Karpas-422 (cell line): ENCODE measurements at regions not wholly inside any gene's neighbourhood (a gene's known extent, or its start where the extent isn't known, plus 50 kb on each side); places are given as distances from the start of the nearest gene placed in this dataset.

Experiments
- DNase-seq: peaks from one replicate; pipeline ENCODE4 v3.0.0-alpha.2; 2015
- H2AFZ ChIP-seq: fragments of 200-600 bp; sonication (generic); 2 replicates; pipeline ENCODE4 v1.6.1; 2014; ENCODE audit warnings: antibody characterized with exemption, low read length, mixed read lengths
- H3K27ac ChIP-seq: fragments of 200-600 bp; sonication (generic); 2 replicates; pipeline ENCODE4 v1.5.1; 2014; ENCODE audit warnings: mild to moderate bottlenecking, low read length, moderate library complexity
- H3K27me3 ChIP-seq: fragments of 200-600 bp; sonication (generic); 2 replicates; pipeline ENCODE4 v1.6.1; 2014; ENCODE audit warnings: low read length, mixed read lengths
- H3K36me3 ChIP-seq: fragments of 200-600 bp; sonication (generic); 2 replicates; pipeline ENCODE4 v1.6.1; 2014; ENCODE audit warnings: low read length, mixed read lengths; ENCODE audit not compliant: insufficient read depth
- H3K4me1 ChIP-seq: fragments of 200-600 bp; sonication (generic); 2 replicates; pipeline ENCODE4 v1.6.1; 2014; ENCODE audit warnings: mild to moderate bottlenecking, low read length, mixed read lengths
- H3K4me2 ChIP-seq: fragments of 200-600 bp; sonication (generic); 2 replicates; pipeline ENCODE4 v1.6.1; 2014; ENCODE audit warnings: low read length, low read depth, mild to moderate bottlenecking; ENCODE audit not compliant: poor library complexity, severe bottlenecking
- H3K4me3 ChIP-seq: fragments of 200-600 bp; sonication (generic); 2 replicates; pipeline ENCODE4 v1.5.1; 2014; ENCODE audit warnings: mild to moderate bottlenecking, antibody characterized with exemption, low read length, mixed read lengths
- H3K79me2 ChIP-seq: fragments of 200-600 bp; sonication (generic); 2 replicates; pipeline ENCODE4 v1.6.1; 2014; ENCODE audit warnings: mild to moderate bottlenecking, low read length, mixed read lengths
- H3K9ac ChIP-seq: fragments of 200-600 bp; sonication (generic); 2 replicates; pipeline ENCODE4 v1.6.0; 2014; ENCODE audit warnings: low read length
- H3K9me2 ChIP-seq: fragments of 200-600 bp; sonication (generic), shearing (Covaris generic); replicated peaks from 2 replicates; pipeline ENCODE4 v1.6.0; 2014; ENCODE audit warnings: mild to moderate bottlenecking, low read length, moderate library complexity; ENCODE audit not compliant: insufficient read depth
- H3K9me3 ChIP-seq: fragments of 300-700, 200-600 bp; sonication (generic); 2 replicates; pipeline ENCODE4 v1.6.1; 2014; ENCODE audit warnings: low read length, mixed read lengths
- H4K20me1 ChIP-seq: fragments of 200-600 bp; sonication (generic); 2 replicates; pipeline ENCODE4 v1.6.1; 2014; ENCODE audit warnings: mild to moderate bottlenecking, antibody characterized with exemption, low read length, low read depth; ENCODE audit not compliant: insufficient read depth

GRCh38 chr22:34579519-34579918 lies 486.4 kb upstream of the ISX start:
- H3K27ac ChIP-seq = no peak overlapping the region
- H3K4me3 ChIP-seq = no peak overlapping the region
- no peak overlapping the region for H2AFZ ChIP-seq
- H3K4me2 ChIP-seq = no peak overlapping the region
- H3K9me3 ChIP-seq = no peaks in the 10 kb centered on the region
- H3K36me3 ChIP-seq = no peaks in the 10 kb centered on the region
- no peaks in the 10 kb centered on the region for H3K9me2 ChIP-seq
- H4K20me1 ChIP-seq = no peaks in the 10 kb centered on the region
- H3K9ac ChIP-seq = no peak overlapping the region
- no peaks in the 10 kb centered on the region for H3K79me2 ChIP-seq
- no peaks in the 10 kb centered on the region for H3K27me3 ChIP-seq
- DNase-seq = no peak
- H3K4me1 ChIP-seq = no peaks in the 10 kb centered on the region

- no peak for DNase-seq
- no peaks in the 10 kb centered on the region for H3K4me1 ChIP-seq
- H3K36me3 ChIP-seq = no peaks in the 10 kb centered on the region
Measured at GRCh38 chr22:34587357-34588356, 478.3 kb upstream of the ISX start.

GRCh38 chr22:34588871-34589545 lies 476.9 kb upstream of the ISX start:
- no peak for DNase-seq
- no peak overlapping the region for H2AFZ ChIP-seq
- no peak overlapping the region for H3K9ac ChIP-seq
- H3K36me3 ChIP-seq = no peaks in the 10 kb centered on the region
- no peaks in the 10 kb centered on the region for H3K9me3 ChIP-seq
- H3K4me1 ChIP-seq = no peaks in the 10 kb centered on the region
- no peaks in the 10 kb centered on the region for H3K27me3 ChIP-seq
- no peaks in the 10 kb centered on the region for H3K79me2 ChIP-seq
- H3K4me2 ChIP-seq = no peak overlapping the region
- no peak overlapping the region for H3K27ac ChIP-seq
- H4K20me1 ChIP-seq = no peaks in the 10 kb centered on the region
- H3K9me2 ChIP-seq = no peaks in the 10 kb centered on the region; the same call in 1 of the 2 replicates
- H3K4me3 ChIP-seq = no peak overlapping the region

More at GRCh38 chr22:34587357-34588356, 478.3 kb upstream of the ISX start:
- no peaks in the 10 kb centered on the region for H3K27me3 ChIP-seq
- H3K4me3 ChIP-seq = no peak overlapping the region
- H3K9me3 ChIP-seq = no peaks in the 10 kb centered on the region
- no peaks in the 10 kb centered on the region for H4K20me1 ChIP-seq
- no peaks in the 10 kb centered on the region for H3K79me2 ChIP-seq
- H3K9me2 ChIP-seq = no peaks in the 10 kb centered on the region; the same call in 1 of the 2 replicates
- H3K9ac ChIP-seq = no peak overlapping the region
- no peak overlapping the region for H2AFZ ChIP-seq
- H3K27ac ChIP-seq = no peak overlapping the region
- no peak overlapping the region for H3K4me2 ChIP-seq

- Histone ChIP-seq H4K20me1 (no peaks in the 10 kb centered on the region), H3K4me3 (no peak overlapping the region), H3K79me2 (no peaks in the 10 kb centered on the region), H3K9me2 (no peaks in the 10 kb centered on the region; the same call in 1 of the 2 replicates), H3K9me3 (no peaks in the 10 kb centered on the region), H2AFZ (no peak overlapping the region), H3K27ac (no peak overlapping the region), H3K4me1 (no peaks in the 10 kb centered on the region), H3K27me3 (no peaks in the 10 kb centered on the region), H3K36me3 (no peaks in the 10 kb centered on the region), H3K4me2 (no peak overlapping the region), H3K9ac (no peak overlapping the region)
- no peak for DNase-seq
Measured at GRCh38 chr22:34592123-34592740, 473.7 kb upstream of the ISX start.

GRCh38 chr22:34599567-34599966 lies 466.4 kb upstream of the ISX start:
- no peaks in the 10 kb centered on the region for H4K20me1 ChIP-seq
- no peak for DNase-seq
- no peak overlapping the region for H3K9ac ChIP-seq
- no peak overlapping the region for H2AFZ ChIP-seq
- no peak overlapping the region for H3K4me3 ChIP-seq
- no peaks in the 10 kb centered on the region for H3K9me3 ChIP-seq
- H3K4me2 ChIP-seq = no peak overlapping the region
- H3K4me1 ChIP-seq = no peaks in the 10 kb centered on the region
- H3K36me3 ChIP-seq = no peaks in the 10 kb centered on the region
- H3K27me3 ChIP-seq = no peaks in the 10 kb centered on the region
- no peak overlapping the region for H3K27ac ChIP-seq
- H3K9me2 ChIP-seq = no peaks in the 10 kb centered on the region
- H3K79me2 ChIP-seq = no peaks in the 10 kb centered on the region

- Histone ChIP-seq H4K20me1 (no peaks in the 10 kb centered on the region), H3K4me3 (no peak overlapping the region), H3K36me3 (no peaks in the 10 kb centered on the region), H3K79me2 (no peaks in the 10 kb centered on the region), H3K4me1 (no peaks in the 10 kb centered on the region), H3K27me3 (no peaks in the 10 kb centered on the region), H3K9ac (no peak overlapping the region), H3K9me2 (no peaks in the 10 kb centered on the region), H3K4me2 (no peak overlapping the region), H3K27ac (no peak overlapping the region), H3K9me3 (no peaks in the 10 kb centered on the region), H2AFZ (no peak overlapping the region)
- no peak for DNase-seq
Measured at GRCh38 chr22:34604312-34604711, 461.6 kb upstream of the ISX start.

GRCh38 chr22:34608106-34608505 lies 457.9 kb upstream of the ISX start:
- Histone ChIP-seq H3K9me3 (no peaks in the 10 kb centered on the region), H3K4me1 (no peaks in the 10 kb centered on the region), H3K4me3 (no peak overlapping the region), H3K9me2 (no peaks in the 10 kb centered on the region), H3K4me2 (no peak overlapping the region), H4K20me1 (no peaks in the 10 kb centered on the region), H3K27ac (no peak overlapping the region), H3K36me3 (no peaks in the 10 kb centered on the region), H3K9ac (no peak overlapping the region), H2AFZ (no peak overlapping the region), H3K27me3 (no peaks in the 10 kb centered on the region), H3K79me2 (no peaks in the 10 kb centered on the region)
- DNase-seq = no peak

GRCh38 chr22:34608540-34609115 lies 457.3 kb upstream of the ISX start:
- Histone ChIP-seq H3K4me1 (no peaks in the 10 kb centered on the region), H3K9me3 (no peaks in the 10 kb centered on the region), H4K20me1 (no peaks in the 10 kb centered on the region), H3K9ac (no peak overlapping the region), H3K4me3 (no peak overlapping the region), H3K79me2 (no peaks in the 10 kb centered on the region), H3K27ac (no peak overlapping the region), H3K36me3 (no peaks in the 10 kb centered on the region), H3K27me3 (no peaks in the 10 kb centered on the region), H3K4me2 (no peak overlapping the region), H3K9me2 (no peaks in the 10 kb centered on the region), H2AFZ (no peak overlapping the region)
- DNase-seq = no peak
